CD14-positive monocyte (primary cell): ENCODE measurements at regions not wholly inside any gene's neighbourhood (a gene's known extent, or its start where the extent isn't known, plus 50 kb on each side); places are given as distances from the start of the nearest gene placed in this dataset.

Experiments
- DNase-seq, 3 donors: peaks; one replicate each; pipeline ENCODE4 v3.0.0-alpha.2; 2011 to 2022
- H2AFZ ChIP-seq: 2 replicates; pipeline ENCODE4 v1.6.0; 2012; ENCODE audit warnings: mild to moderate bottlenecking, low read depth, low read length, inconsistent platforms; ENCODE audit not compliant: insufficient read depth, poor library complexity, severe bottlenecking
- H3K27ac ChIP-seq, 2 donors: 1 replicate in 1 of 2; 2 replicates in 1 of 2; pipeline ENCODE4 v1.5.1; 2012 to 2013; ENCODE audit warnings: low read length in 2 of 2, control low read depth in 1 of 2, inconsistent platforms in 1 of 2, low read depth in 1 of 2, mild to moderate bottlenecking in 1 of 2
- H3K27me3 ChIP-seq, 2 donors: one replicate each; pipeline versions ENCODE4 v1.6.0 to v1.6.1; 2011 to 2013; ENCODE audit warnings: low read length in 2 of 2; ENCODE audit not compliant: control insufficient read depth in 2 of 2, insufficient read depth in 2 of 2
- H3K36me3 ChIP-seq, 2 donors: replicated peaks in 1 of 2; 1 replicate in 1 of 2; 2 replicates in 1 of 2; pipeline versions ENCODE4 v1.5.1 to v1.6.1; 2012 to 2013; ENCODE audit warnings: low read length in 2 of 2, control low read depth in 1 of 2, inconsistent platforms in 1 of 2, mild to moderate bottlenecking in 1 of 2; ENCODE audit not compliant: insufficient read depth in 2 of 2, control insufficient read depth in 1 of 2
- H3K4me1 ChIP-seq, 2 donors: 1 replicate in 1 of 2; 2 replicates in 1 of 2; pipeline versions ENCODE4 v1.5.1 to v1.6.1; 2012 to 2013; ENCODE audit warnings: low read length in 2 of 2, control low read depth in 1 of 2, inconsistent platforms in 1 of 2, mild to moderate bottlenecking in 1 of 2, moderate library complexity in 1 of 2; ENCODE audit not compliant: insufficient read depth in 2 of 2, control insufficient read depth in 1 of 2
- H3K4me2 ChIP-seq: replicated peaks from 2 replicates; pipeline ENCODE3; 2012; ENCODE audit warnings: low read length, moderate library complexity, mild to moderate bottlenecking; ENCODE audit not compliant: poor library complexity, severe bottlenecking; ENCODE audit errors: extremely low read depth
- H3K4me3 ChIP-seq, 3 experiments: fragments of 200-600 bp in 1 of 3; sonication (generic) in 1 of 3; replicated peaks in 1 of 3; 1 replicate in 2 of 3; 2 replicates in 1 of 3; pipeline ENCODE4 v1.5.1; 2011 to 2013; ENCODE audit warnings: low read length in 3 of 3, mild to moderate bottlenecking in 3 of 3, control low read depth in 2 of 3, low read depth in 2 of 3, inconsistent platforms in 1 of 3, moderate library complexity in 1 of 3
- H3K79me2 ChIP-seq: 2 replicates; pipeline ENCODE4 v1.6.0; 2012; ENCODE audit warnings: mild to moderate bottlenecking, control low read depth, inconsistent platforms, low read length, moderate library complexity; ENCODE audit not compliant: insufficient read depth
- H3K9ac ChIP-seq: 2 replicates; pipeline ENCODE4 v1.6.0; 2017; ENCODE audit warnings: low read length, mild to moderate bottlenecking; ENCODE audit not compliant: insufficient read depth, poor library complexity, severe bottlenecking
- H3K9me3 ChIP-seq, 2 donors: replicated peaks in 1 of 2; 1 replicate in 1 of 2; 2 replicates in 1 of 2; pipeline versions ENCODE4 v1.5.1 to v1.6.1; 2012 to 2013; ENCODE audit warnings: low read length in 2 of 2, control low read depth in 1 of 2; ENCODE audit not compliant: control insufficient read depth in 1 of 2, insufficient read depth in 1 of 2
- H4K20me1 ChIP-seq: 2 replicates; pipeline ENCODE4 v1.6.0; 2012; ENCODE audit warnings: mild to moderate bottlenecking, low read length, control low read depth, moderate library complexity; ENCODE audit not compliant: insufficient read depth
- H3K27ac Mint-ChIP-seq, 7 donors: one replicate each; pipeline ENCODE4 v1.8.0; 2020; ENCODE audit warnings: mild to moderate bottlenecking in 7 of 7, mixed read lengths in 7 of 7, moderate library complexity in 6 of 7, inconsistent platforms in 2 of 7
- H3K27me3 Mint-ChIP-seq, 3 donors: one replicate each; pipeline ENCODE4 v1.8.0; 2021 to 2022; ENCODE audit warnings: low read depth in 3 of 3, mild to moderate bottlenecking in 3 of 3, mixed read lengths in 3 of 3, moderate library complexity in 3 of 3, inconsistent platforms in 1 of 3
- H3K36me3 Mint-ChIP-seq, 2 donors: one replicate each; pipeline ENCODE4 v1.8.0; 2020; ENCODE audit warnings: mixed read lengths in 2 of 2, inconsistent platforms in 1 of 2, mild to moderate bottlenecking in 1 of 2
- H3K4me1 Mint-ChIP-seq: one replicate; pipeline ENCODE4 v1.8.0; 2020; ENCODE audit warnings: mild to moderate bottlenecking, mixed read lengths
- H3K4me3 Mint-ChIP-seq, 2 donors: one replicate each; pipeline ENCODE4 v1.8.0; 2020; ENCODE audit warnings: mild to moderate bottlenecking in 2 of 2, mixed read lengths in 2 of 2, moderate library complexity in 1 of 2
- H3K9me3 Mint-ChIP-seq, 7 donors: one replicate each; pipeline ENCODE4 v1.8.0; 2020 to 2022; ENCODE audit warnings: mixed read lengths in 7 of 7, mild to moderate bottlenecking in 6 of 7, moderate library complexity in 6 of 7, inconsistent platforms in 2 of 7
- CTCF ChIP-seq: fragments of 200-600 bp; IDR thresholded peaks from one replicate; pipeline ENCODE4 v1.8.0; 2022; ENCODE audit warnings: antibody characterized with exemption, mild to moderate bottlenecking
- WGBS: methylation state at CpG from one replicate; pipeline ENCODE4 v1.1.5; 2013; ENCODE audit warnings: missing lambda C conversion rate; ENCODE audit not compliant: insufficient coverage; 5-methylcytosine and 5-hydroxymethylcytosine counted together
- intact Hi-C, 2 donors: fragments of 100-400 bp; cut with micrococcal nuclease; formaldehyde crosslinking; loops; one replicate each; pipeline versions ENCODE4 v1.15.0 to v1.15.1; 2023

GRCh38 chr2:200064879-200065278 is 109.5 kb downstream of the MAIP1 start:
- H3K4me3 ChIP-seq: no peak overlapping the region
- no peak overlapping the region for H3K4me2 ChIP-seq
- no peak overlapping the region for H3K9ac ChIP-seq
- H3K36me3 ChIP-seq: no peaks in the 10 kb centered on the region
- WGBS: 75% methylated on average over 1 of the region's 1 CpG
- no peaks in the 10 kb centered on the region for H3K27me3 ChIP-seq
- Mint-ChIP-seq H3K27me3 (peaks cover 0 to 4% (median 0%) of the 10 kb centered on the region in 3 donors), H3K36me3 (no peaks in the 10 kb centered on the region), H3K4me1 (no peaks in the 10 kb centered on the region), H3K4me3 (no peak overlapping the region), H3K9me3 (peaks cover 0 to 2% (median 0%) of the 10 kb centered on the region in 7 donors), H3K27ac (no peak overlapping the region)
- intact Hi-C loops: no loop called here
- no peak for TF ChIP-seq CTCF
- H3K9me3 ChIP-seq: no peaks in the 10 kb centered on the region
- no peaks in the 10 kb centered on the region for H4K20me1 ChIP-seq
- no peak for DNase-seq
- H3K27ac ChIP-seq: no peak overlapping the region
- no peak overlapping the region for H2AFZ ChIP-seq
- H3K79me2 ChIP-seq: no peaks in the 10 kb centered on the region
- no peaks in the 10 kb centered on the region for H3K4me1 ChIP-seq

GRCh38 chr2:200065477-200065876 is 110.1 kb downstream of the MAIP1 start:
- Histone ChIP-seq H3K4me1 (no peaks in the 10 kb centered on the region), H3K27me3 (no peaks in the 10 kb centered on the region), H3K27ac (no peak overlapping the region), H2AFZ (no peak overlapping the region), H3K9me3 (no peaks in the 10 kb centered on the region), H3K4me3 (no peak overlapping the region), H3K4me2 (no peak overlapping the region), H3K79me2 (no peaks in the 10 kb centered on the region), H3K9ac (no peak overlapping the region), H4K20me1 (no peaks in the 10 kb centered on the region), H3K36me3 (no peaks in the 10 kb centered on the region)
- peaks cover 0 to 4% (median 0%) of the 10 kb centered on the region in 3 donors for H3K27me3 Mint-ChIP-seq
- TF ChIP-seq CTCF: no peak
- no peaks in the 10 kb centered on the region for H3K4me1 Mint-ChIP-seq
- peaks cover 0 to 2% (median 0%) of the 10 kb centered on the region in 7 donors for H3K9me3 Mint-ChIP-seq
- intact Hi-C loops: no loop called here
- DNase-seq: no peak
- no peak overlapping the region for H3K4me3 Mint-ChIP-seq
- H3K27ac Mint-ChIP-seq: no peak overlapping the region
- no peaks in the 10 kb centered on the region for H3K36me3 Mint-ChIP-seq
- no CpG with 5 or more reads among the region's 2 CpGs for WGBS
